GM12865 (cell line): ENCODE measurements at regions not wholly inside any gene's neighbourhood (a gene's known extent, or its start where the extent isn't known, plus 50 kb on each side); places are given as distances from the start of the nearest gene placed in this dataset.

Source experiments
- DNase-seq: peaks from one replicate; pipeline ENCODE4 v3.0.0; 2010; ENCODE audit warnings: low read depth
- H3K4me3 ChIP-seq: 2 replicates; pipeline ENCODE4 v1.5.1; 2011; ENCODE audit warnings: mild to moderate bottlenecking, low read depth, low read length, control low read depth
- TF ChIP-seq, protein P1 (sequence below): IDR thresholded peaks from 2 replicates; pipeline ENCODE4 v1.5.1; 2011; ENCODE audit warnings: low read length, control low read depth, low read depth, inconsistent platforms; ENCODE audit not compliant: insufficient read depth; ENCODE audit errors: missing control alignments

DNA sequence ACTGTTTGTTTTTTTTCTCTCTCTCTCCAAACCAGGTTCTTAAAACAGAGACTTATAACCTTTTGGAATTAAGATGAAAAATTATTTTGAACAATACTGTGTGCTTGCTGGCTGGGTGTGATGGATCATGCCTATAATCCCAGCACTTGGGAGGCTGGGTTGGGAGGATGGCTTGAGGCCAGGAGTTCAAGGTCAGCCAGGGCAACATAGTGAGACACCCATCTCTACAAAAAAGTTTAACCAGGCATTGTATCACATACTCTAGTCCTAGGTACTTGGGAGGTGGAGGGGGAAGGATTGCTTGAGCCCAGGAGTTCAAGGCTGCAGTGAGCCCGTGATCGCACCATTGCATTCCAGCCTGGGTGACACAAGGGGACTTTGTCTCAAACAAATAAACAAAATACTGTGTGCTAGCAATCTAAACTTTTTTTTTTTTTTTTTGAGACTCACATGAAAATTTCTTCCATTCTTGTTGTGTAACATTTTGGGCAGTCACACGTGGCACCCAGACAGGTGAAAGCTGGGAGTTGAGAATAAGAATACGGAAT, 379.6 kb downstream of the ETNK1 start:
- no peak for DNase-seq
- TF ChIP-seq, protein P1, sequence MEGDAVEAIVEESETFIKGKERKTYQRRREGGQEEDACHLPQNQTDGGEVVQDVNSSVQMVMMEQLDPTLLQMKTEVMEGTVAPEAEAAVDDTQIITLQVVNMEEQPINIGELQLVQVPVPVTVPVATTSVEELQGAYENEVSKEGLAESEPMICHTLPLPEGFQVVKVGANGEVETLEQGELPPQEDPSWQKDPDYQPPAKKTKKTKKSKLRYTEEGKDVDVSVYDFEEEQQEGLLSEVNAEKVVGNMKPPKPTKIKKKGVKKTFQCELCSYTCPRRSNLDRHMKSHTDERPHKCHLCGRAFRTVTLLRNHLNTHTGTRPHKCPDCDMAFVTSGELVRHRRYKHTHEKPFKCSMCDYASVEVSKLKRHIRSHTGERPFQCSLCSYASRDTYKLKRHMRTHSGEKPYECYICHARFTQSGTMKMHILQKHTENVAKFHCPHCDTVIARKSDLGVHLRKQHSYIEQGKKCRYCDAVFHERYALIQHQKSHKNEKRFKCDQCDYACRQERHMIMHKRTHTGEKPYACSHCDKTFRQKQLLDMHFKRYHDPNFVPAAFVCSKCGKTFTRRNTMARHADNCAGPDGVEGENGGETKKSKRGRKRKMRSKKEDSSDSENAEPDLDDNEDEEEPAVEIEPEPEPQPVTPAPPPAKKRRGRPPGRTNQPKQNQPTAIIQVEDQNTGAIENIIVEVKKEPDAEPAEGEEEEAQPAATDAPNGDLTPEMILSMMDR: no peak
- H3K4me3 ChIP-seq: no peak overlapping the region

- DNase-seq: no peak
- TF ChIP-seq, protein P1: no peak
These were observed 380.4 kb downstream of the ETNK1 start for GRCh38 chr12:23005387-23005786.

DNA sequence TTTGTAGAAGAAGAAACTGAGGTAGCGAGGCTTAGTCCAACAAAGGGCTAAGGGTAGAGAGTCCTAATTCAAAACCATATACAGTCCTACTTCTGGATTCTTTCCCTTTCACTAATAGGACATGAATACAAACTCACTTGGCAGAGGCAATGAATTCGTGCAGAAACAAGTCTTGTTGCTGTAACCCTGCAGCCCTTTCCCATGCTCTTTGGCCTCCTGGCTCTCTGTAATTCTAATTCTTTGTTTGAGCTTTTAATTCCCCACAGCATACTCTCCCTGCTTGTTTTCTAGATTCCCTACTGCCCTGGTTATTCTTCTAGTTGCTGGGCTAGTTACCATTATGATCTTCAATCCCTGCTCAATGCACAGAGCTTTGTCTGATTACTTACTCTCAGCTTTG, 381.4 kb downstream of the ETNK1 start:
- TF ChIP-seq, protein P1: no peak
- no peak overlapping the region for H3K4me3 ChIP-seq
- no peak for DNase-seq

More at GRCh38 chr12:23005387-23005786, 380.4 kb downstream of the ETNK1 start:
- H3K4me3 ChIP-seq: no peak overlapping the region

DNA sequence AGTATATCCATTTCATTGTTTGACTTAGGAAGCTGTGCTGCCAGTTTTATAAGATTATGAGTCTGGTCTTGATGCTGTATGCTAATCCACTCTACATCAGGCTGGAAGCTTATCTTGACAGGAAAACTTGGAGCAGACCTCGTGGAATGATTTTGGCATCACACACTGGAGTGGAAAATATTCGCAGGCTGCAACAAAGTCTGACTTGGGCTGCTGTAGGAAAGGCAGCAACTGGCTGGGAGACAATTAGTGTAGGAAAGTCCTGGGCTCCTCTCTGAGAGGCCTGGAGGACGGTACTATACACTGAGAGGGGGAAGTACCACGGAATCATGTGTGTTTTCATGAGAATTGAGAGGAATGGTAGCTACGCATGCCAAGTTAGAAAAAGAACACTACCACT, 383.7 kb downstream of the ETNK1 start:
- H3K4me3 ChIP-seq: no peak overlapping the region
- TF ChIP-seq, protein P1: no peak
- DNase-seq: no peak

- no peak for DNase-seq
- TF ChIP-seq, protein P1: no peak
- H3K4me3 ChIP-seq: no peak overlapping the region
These were observed 389.8 kb downstream of the ETNK1 start for GRCh38 chr12:23014749-23015148.

DNA sequence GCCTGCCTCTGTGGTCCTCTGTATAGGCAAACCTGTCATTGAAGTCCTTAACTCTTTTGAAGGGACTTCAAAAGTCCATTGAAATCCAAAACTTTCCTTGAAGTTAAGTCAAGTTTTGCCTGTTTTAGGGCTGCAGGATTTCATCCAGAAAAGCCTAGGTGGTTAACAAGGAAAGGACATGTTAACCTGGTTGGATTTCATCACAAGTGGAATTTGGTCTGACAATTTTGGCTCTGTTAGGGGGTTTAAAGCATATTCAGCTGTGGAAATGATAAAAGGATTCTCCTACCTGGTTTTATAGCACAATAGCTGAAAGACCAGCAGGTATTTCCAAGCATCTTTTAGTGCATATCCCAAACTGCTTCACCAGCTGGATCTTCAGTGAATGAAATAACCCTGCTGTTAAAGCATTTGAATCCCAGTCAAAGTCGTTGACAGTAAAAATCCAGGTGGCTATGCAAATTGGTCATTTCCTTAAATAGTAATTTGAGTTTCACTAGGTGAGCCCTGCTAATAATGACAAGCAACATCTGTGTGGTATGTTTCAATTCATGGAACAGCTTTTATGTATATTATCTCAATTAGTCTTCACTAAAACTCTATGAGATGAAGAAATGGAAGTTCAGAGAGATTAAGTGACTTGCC, 400.5 kb downstream of the ETNK1 start:
- H3K4me3 ChIP-seq: no peak overlapping the region
- DNase-seq: no peak
- TF ChIP-seq, protein P1: no peak
